Right kidney (tissue), 1 donor: ENCODE measurements at regions not wholly inside any gene's neighbourhood (a gene's known extent, or its start where the extent isn't known, plus 50 kb on each side); places are given as distances from the start of the nearest gene placed in this dataset.
"Not testable (repeated sequence)": the region's sequence is repeated elsewhere in the genome, so short reads cannot be mapped to it uniquely, and the experiment has no call there.

Experiments
- DNase-seq: peaks from one replicate; pipeline ENCODE4 v3.0.0-alpha.2; 2016

DNA sequence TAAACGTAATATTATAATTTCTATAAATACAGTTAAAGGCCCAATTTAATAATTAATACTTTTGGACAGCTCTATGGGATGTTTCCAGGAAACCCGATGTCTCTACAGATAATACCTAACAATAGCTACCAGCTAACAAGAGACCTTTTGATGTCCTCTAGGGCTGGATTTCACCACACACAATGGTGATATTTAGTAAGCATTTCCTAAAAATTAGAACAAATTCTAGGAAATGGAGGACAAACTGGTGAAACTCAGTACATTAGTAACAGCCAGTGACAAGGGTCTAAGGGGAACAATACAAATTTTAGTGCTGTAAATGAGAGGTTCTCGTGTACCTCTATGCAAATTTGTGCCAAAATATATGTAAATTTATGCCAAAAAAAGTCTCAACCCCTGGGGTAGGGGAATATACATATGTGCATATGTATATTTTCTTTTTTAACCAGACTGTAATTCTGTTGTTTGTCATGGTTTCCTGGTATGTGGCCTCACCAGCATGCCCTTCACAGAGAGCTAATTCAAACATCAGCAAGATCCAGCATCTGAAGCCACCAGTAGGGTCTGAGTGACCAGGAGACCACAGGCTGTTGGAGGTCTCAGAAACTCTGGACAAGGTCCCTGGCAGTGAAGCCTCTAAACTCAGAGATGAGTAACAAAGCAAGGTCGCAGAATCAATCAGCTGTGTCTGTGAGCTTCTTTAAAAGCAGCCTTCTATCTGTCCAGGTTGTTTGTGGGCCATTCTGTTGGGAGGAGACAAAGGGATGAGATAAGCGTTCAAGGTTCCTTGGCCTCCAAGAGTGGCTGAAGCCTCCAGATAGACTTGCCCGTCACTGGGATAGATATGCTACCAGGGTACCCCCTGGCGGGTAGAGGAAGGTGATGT, 235.1 kb upstream of the RREB1 start:
- no peak for DNase-seq

DNA sequence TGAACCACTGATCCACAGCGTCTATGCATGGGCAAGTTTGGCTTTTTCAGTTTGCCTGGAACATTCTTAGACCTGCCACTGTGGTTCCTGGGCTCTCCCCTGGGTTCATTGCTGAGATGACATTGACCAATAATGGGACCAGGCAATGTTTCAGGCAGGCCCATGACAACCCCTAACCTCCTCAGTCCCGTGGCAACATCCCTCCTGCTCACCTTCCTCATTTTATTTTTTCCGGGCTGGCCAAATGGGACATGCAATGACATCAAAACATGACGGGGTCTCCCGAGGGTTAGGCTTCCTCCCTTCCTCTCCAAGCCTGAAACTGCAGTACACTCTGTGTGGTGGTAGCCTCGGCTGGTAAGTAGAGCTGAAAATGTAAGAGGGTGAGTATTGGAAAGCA, 234.0 kb upstream of the RREB1 start:
- no peak for DNase-seq

DNA sequence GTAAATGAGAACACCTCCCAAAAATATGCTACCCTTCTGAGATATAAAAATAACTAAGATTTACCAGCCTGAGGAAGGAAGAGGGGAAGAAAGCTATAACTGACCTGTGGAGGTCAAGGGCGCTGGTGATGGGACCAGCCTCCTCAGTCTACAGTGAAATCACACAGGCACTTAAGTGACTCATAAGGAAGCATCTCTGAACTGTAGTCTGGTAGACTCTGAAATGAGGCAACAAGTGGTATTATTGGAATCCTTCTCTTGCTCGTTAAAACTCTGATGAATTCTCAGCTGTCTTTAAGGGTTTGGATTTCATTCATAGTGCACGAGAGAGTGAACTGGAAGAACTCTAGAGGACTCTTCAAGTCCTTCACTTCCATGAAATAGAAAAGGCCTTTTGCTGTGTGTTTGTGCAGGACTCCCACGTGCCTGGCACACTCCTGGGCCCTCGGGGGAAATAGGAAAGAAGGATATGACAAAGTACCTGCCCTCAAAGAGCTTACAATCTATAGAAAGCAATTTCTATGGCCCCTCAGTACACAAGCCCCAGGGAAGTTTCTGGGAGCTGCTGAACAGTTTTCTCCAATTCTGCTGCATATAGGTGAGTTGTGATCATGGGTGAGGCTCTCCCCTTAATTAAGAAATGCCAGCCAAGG, 231.8 kb upstream of the RREB1 start:
- no peak for DNase-seq

DNA sequence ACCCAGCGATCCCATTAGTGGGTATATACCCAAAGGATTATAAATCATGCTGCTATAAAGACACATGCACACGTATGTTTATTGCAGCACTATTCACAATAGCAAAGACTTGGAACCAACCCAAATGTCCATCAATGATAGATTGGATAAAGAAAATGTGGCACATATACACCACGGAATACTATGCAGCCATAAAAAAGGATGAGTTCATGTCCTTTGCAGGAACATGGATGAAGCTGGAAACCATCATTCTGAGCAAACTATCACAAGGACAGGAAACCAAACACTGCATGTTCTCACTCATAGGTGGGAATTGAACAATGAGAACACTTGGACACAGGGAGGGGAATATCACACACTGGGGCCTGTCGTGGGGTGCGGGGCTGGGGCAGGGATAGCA, 230.0 kb upstream of the RREB1 start:
- not testable (repeated sequence) for DNase-seq

DNA sequence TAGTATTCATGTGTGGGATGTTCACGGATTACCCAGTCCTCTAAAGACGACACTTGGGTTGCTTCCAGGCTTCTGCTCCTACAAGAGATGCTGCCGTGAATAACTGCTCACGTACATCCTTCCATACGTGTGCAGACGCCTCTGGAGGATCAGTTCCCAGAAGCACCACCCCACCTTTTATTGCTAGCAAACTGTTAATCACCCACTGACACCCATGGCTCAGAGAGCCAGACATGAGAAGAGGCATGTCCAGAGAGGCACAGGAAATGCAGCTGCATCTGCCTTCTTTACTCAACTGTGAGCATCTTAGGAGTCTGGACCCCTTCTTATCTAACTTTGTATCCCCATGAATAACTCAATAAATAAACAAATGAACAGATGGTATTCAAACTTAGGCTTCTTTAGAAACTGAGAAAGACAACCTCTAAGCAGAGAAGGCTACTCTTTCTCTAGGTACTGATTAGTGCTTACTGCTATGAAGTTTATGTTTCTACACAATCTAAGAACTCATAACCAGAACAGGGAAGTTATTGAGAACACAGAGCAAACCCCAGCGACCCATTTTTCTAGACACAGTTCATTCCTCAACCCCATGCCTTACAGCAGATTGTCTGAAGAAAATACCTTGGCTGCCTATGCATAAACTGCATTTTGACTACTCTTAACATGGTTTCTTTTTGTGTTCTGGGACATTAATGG, 228.7 kb upstream of the RREB1 start:
- no peak for DNase-seq

DNA sequence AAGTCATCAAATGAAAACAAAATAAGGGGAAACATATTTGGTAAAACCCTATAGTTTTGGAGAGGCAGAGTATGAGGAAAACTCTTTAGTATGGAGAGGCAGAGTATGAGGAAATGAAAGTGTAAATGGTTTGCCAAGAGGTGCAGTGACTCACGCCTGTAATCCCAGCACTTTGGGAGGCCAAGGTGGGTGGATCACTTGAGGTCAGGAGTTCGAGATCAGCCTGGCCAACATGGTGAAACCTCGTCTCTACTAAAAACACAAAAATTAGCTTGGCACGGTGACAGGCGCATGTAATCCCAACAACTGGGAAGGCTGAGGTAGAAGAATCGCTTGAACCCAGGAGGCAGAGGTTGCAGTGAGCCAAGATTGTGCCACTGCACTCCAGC, 228.2 kb upstream of the RREB1 start:
- DNase-seq: not testable (repeated sequence)

DNA sequence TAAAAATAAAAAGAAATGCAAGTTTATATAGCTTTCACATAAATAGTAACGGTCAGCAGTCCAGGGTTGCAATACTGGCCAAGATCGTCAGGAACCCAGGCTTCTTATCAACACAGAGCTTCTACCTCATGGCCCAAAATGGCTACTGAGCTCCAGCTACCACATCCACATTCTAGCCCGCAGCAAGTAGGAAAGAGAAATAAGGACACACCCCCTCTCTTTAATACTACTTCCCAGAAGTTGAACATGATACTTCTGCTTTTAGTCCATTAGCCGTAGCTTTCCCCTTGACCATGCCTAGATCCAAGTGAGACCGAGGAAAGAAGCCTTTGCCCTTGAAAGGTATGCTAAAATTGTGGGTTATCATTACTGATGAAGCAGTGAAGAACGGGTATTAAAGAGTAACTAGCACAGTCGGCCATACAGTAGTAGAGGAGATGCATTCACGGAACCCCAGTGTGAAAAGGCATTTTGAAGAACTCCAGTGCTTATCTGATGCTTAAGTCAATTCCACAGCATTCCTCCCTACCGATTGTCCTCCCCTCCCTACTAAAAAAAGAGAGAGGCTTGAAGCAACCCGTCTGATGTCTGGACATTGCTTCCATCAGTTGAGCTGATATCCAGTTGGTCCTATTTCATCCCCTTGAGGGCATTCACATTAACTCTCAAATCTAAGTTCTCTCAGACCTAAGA, 226.9 kb upstream of the RREB1 start:
- no peak for DNase-seq

DNA sequence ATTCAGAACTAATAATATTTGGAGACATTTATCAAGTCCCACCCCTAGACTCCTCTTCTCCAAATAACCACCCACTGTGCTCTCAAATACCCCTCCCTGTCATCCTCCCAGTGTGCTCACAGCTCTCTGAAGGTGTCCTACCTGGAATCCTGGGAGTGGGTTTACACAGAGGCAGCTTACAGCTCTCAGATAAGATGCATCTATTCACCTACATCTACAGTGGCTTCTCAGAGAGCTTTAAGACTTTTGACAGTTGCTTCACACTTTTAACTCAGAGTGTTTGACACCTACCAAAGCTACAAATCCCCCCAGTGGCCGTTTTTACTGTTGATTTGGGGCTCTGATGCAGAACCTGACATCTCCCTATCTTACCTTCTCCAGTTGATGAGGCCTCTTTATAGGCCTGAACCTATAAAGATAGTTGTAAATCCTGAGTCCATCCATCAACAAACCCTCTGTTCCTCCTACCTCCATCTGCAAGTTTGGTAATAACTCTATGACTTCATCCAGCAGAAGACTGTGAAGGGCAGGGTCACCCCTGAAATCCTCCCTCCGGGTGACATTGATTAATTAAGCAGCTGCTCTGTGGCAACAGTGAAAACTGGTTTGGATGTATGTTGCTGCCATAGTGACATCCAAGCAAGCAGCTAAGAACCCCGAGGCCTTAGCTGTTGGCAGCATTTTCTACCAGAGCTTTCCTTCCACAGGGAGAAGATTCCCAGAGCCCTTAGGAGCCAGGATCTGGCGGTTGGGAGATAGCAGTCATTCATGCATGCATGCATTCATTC, 226.1 kb upstream of the RREB1 start:
- DNase-seq: no peak

DNA sequence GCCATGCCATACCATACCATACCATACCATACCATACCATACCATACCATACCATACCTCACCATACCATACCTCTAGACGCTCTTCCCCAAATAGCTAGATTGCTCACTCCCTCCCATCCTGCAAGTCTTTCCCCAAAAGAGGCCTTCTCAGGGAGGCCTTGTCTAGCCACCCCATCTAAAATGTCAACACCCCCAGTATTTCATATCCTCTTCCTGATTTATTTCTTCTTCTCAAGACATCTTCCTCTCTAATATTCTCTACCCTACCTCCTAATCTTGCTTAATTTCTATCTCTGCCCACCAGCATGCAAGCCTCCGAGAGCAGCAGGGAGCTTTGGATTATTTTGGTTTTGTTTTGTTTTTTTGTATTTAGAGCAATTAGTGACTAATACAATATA, 225.2 kb upstream of the RREB1 start:
- DNase-seq: no peak

DNA sequence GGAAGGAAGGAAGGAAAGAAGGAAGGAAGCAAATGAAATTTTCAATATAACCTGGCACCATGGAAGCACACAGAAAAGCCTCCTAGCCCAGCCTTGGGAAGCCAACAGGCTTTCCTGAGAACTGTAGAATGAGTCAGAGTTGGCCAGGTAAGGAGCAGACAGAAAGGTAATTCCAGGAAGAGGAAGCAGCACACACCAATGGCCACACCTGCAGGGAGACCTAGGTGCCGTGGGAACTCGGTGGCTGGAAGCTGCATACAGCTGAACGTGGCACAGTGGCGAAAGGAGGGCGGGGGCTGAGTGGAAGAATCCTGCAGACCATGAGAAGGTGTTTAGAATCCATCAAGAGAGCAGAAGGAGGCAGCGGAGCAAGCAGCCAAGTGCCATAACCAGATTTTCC, 224.8 kb upstream of the RREB1 start:
- DNase-seq: no peak

DNA sequence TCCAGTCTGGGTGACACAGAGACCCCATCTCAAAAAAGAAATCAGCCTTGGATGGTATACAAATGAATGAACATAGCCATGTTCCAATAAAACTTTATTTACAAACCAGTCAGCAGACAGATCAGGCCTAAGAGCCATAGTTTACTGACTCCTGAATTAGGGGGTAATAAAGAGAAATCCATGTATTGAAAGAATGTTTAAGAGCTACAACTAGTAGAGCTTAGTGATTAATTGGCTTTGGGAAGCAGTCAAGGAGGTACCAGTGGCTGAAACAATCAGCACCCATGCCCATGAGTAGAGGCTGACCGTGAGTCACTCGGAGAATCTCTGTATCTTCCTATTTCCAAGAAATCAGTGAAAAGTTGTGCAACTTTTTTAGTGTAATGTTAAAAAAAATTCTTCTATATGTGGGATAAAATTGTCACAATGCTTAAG, 223.6 kb upstream of the RREB1 start:
- no peak for DNase-seq

DNA sequence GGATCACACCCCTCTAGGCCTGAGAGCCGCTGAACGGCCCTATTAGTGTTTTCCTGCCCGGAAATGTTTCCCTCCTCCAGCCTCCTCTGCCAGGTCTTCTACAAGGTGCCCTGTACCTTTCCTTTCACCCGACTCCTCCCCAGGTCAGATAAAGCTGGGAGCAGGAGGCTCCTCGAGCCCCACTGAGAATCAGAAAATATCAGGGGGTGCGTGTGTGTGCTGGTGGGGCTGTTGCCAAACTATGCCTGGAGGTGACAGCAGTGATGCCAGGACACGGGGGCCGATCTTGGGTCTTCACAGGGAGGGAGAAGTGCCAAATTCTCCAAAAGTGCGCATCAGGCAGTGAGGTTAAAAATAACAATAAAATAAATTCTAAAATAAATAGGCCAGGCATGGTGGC, 222.8 kb upstream of the RREB1 start:
- DNase-seq: no peak

DNA sequence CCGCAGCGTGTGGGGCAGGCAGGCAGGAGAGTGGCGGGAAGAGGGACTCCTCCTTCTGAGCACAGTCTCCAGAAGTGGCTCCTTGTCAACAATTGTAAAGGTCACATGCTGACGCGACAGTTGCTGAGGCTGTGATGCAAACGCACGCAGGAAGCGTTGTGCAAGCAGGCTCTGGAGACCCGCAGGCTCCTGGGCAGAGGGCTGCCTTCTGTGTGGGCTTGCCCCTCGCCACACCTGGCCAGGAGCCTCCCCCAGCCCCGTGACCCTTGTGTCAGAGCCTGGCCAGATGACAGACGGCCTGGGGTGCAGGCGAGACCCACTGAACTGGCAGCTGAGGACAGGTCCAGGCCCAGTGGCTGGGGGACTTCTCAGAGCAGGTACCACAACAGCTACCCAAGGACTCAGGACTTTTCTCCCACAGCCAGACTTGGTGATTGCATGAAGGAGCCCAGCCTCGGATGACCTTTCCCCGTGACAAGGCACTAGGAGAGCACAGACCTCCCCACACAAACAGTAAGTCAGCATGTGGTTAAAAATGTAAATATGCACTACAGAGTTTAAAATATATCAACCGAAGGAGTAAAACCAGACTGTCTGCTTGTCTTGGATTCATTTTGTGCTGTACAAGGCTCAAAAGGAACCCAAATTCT, 222.1 kb upstream of the RREB1 start:
- DNase-seq: no peak

DNA sequence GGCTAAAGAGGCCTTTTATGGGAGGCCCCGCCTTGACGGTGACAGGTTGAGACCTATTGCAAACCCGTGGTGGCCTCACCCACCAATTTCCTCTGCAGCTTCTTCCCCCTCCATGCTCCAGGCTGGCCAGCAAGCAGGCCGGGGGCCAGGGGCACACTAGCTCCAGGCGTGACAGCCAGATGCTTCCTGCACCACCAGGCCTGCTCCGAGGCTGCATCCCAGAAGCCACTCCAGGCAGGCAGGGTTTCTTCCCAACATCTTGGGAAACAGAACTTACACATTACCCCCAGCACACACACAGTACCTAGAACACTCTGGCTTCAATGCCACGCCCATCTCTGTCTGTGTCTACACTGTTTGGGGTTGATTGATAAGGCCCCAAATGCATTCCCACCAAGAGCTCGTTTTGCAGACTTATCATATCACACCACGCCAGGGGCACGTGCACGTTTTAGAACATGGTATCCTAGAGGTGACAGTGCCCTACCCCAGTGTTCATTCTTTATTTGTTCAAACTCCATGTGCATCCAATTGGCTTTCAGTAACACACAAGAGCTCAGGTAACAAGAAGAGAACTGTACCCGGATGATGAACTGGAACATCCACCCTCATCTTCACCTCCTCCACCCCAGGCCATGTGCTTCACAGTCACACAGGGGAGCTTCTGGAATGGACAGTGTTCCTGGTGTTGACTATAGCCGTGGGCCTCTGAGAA, 221.4 kb upstream of the RREB1 start:
- DNase-seq: no peak

DNA sequence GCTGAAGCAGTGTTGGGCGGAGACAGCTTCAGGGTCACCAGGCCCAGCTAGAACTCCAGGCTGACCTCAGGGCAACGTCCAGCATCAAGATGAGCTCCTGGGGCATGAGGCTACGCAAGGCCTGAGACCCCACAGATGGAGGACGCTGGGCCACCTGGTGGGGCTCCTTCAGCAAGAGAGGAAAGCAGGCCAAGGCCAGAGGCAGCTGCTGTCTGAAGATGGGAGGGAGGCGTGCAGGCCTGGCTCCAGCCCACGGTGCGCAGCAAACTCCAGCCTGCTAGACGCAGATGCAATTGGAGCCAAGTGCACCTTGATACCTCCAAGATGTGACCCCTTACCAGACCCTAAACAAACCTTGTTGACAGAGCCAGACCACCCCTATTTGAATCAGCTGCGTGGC, 220.9 kb upstream of the RREB1 start:
- DNase-seq: no peak

DNA sequence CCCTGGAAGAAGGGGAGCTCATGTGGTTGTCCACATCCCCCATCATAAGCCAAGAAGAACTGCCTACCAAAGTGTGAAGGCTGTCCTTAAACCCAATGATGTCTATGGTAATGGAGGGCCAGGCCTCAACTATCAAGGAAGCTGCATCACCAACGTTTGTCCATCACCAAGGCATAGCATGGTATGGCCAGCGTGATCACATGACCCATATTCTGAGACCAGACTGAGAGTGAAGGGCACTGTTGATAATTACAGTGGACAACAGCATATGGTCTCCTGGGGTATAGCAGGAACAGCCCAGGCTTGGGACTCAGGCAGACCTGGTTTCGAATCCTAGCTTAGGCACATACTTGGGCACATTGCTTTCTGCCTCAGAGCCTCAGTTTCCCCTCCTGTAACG, 218.2 kb upstream of the RREB1 start:
- no peak for DNase-seq

DNA sequence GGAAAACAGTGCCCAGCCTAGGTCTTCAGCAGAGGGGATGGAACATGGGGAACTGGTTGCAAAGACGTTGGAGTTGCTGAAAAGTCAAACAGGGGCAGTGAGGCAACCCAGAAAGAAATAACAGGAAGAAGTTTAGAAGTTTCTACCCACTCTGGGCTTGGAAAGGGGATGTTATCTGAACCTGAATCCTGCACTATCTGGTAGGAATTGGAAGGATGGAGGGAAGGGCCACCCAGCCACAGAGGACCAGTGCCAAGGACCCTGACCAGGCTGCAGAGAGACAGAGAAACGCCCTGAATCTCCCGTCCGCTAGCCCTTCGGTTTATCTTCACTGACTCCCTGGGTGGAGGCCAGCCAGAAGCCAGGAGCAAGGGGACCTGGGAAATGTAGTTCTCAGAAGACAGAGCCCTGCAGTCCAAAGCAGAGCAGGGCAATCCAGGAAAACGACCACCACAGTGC, 217.3 kb upstream of the RREB1 start:
- DNase-seq: no peak

DNA sequence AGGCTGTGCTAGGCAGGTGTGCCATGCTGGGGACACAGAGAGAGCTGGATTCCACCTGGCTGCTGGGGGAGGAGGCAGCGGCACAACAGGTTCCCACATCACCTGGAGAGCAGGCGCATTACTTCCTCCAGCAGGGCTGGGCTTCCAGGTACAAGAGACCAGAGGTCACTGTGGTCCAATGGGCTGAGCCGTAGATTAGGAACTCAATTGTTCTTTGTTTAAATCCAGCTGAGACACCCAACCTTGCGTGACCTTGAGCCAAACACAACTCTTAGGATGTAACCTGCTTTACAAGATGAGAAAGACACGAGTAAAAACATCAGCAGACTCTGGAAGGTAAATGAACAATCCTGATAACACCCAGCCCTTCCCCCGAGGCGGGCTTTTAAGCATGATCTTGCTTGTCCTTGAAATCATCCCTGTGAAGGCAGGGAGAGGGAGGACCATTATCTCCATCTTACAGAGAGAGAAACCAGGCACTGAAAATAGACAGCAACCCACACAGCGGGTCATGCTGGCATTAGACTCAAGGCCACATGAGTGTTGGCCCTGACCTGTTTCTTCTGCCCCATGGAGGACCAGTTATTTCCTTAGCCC, 216.5 kb upstream of the RREB1 start:
- no peak for DNase-seq

DNA sequence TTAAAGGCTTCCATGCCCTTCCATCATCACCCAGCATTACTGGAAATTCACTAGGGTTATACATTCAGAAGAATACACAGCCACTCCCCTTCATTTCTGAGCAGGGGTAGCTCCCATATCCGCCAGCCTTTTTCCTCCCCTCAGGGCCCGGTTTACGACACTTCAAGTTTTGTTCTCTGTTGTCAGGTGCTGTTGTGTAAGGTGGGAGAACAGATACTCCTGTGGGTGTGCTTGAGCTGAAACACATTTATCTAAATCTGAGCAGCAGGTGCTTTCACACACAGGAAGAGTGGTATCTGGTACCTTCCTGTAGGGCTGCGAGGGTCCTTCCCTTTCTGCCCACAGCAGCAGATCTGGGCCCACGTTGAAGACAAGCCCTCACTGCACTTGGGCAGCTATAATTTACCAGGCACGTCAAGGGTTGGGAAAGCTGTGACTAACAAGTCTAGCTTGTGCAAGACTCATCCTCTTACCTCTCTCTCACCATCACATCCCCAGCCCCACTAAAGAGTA, 215.8 kb upstream of the RREB1 start:
- no peak for DNase-seq
